ENCODE measurements at regions not wholly inside any gene's neighbourhood (a gene's known extent, or its start where the extent isn't known, plus 50 kb on each side); places are given as distances from the start of the nearest gene placed in this dataset.
"Not testable (repeated sequence)": the region's sequence is repeated elsewhere in the genome, so short reads cannot be mapped to it uniquely, and the experiment has no call there.

DNA sequence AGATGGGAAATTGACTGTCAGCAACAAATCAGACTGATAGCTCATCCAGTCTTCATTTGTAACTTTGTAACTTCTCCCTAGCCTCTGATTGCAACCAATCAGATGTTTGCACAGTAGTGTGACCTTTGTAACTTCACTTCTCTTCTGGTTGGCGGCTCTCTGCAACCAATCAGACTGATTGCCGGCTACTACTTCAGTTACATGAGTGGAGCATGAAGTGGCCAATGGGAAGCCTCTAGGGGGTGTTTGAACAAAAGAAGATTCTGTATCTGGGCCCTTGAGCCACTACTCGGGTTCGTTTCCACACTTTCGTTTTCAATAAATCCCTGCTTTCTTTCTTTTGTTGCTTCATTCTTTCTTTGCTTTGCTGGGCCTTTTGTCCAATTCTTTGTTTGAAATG, 1285.8 kb downstream of the TECRL start:
- intact Hi-C loops (cut with DNase I) = no loop called here
- DNase-seq = no peak

DNA sequence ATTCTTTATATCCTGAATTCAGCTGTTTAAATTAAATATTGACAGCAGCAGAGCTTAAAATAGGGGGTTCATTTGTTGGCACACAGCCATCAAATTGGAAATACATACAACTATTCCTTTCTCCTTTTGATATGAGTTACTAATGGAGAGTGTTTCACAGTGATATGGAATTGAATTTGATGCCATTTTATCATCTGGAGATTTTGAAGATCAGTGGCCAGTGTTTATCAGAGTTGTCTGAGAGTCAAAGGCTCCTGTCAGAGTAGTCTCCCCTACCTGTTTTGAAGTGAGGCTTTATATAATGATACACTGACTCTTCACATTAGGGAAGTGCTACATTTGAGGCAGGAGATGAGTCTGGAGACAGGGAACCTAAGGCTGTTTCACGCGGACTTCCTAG, 1286.3 kb downstream of the TECRL start:
- intact Hi-C loops (cut with DNase I) = no loop called here
- no peak for DNase-seq

DNA sequence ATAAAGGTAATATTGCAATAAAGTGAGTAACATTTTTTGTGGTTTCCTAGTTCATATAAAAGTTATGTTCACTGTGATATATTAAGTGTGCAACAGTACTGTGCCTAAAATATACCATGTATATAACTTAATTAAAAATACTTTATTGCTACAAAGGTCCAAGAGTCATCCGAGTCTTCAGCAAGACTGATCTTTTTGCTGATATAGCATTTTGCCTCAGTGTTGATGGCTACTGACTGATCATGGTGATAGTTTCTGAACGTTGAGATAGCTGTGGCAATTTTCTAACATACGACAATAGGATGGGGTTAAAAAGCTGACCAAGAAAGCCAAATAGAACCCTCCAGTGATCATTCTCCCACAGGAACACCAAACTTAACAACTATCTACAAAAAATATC, 1302.7 kb downstream of the TECRL start:
- DNase-seq = no peak
- intact Hi-C loops (cut with DNase I) = no loop called here

DNA sequence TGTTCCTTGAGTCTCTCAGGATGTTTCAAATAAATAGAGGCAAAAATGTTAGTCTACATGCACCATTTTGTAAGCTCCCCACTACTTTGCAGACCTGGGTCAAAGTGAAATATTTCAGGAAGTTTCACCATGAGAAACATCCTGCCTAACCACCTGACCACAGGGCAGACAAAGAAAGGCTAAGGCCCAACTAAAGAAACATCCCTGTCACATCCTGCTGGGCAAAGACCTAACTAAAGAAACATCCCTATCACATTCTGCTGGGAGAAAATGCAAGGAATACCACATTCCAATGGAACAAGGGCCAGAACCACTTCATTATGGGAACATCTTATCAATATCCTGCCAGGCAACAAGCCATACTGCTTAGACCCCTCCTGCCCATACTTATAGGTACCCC, 1303.4 kb downstream of the TECRL start:
- no peak for DNase-seq
- intact Hi-C loops (cut with DNase I) = no loop called here

DNA sequence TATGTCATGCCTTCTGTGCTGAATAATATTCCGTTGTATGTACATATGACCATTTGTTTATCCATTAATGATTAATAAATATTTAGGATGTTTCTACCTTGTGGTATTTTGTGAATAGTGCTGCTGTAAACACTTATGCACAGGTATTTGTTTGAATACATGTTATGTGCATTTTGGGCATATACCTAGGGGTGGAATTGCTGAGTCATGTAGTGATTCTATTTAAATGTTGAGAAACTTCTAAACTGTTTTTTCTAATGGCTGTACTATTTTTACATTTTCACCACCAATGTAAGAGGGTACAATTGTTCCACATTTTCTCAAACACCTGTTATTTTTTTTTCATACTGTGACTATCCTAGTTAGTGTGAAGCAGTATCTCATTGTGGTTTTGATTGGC, 1318.6 kb downstream of the TECRL start:
- intact Hi-C loops (cut with DNase I) = no loop called here
- DNase-seq = no peak

DNA sequence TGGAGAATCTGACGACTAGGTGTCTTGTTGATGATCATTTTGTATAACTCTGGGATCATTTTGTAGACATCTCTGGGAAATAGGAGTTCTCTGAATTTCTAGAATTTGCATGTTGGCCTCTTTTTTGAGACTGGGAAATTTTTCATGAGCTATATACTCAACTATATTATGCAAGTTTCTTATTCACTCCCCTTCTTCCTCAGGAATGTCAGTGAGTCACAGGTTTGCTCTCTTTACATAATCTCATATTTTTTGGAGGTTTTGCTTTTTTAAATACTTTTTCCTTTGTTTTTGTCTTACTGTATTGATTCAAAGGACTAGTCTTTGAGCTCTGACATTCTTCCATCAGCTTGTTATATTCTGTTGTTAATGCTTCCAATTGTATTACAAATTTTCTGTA, 1324.2 kb downstream of the TECRL start:
- intact Hi-C loops (cut with DNase I) = no loop called here
- no peak for DNase-seq

DNA sequence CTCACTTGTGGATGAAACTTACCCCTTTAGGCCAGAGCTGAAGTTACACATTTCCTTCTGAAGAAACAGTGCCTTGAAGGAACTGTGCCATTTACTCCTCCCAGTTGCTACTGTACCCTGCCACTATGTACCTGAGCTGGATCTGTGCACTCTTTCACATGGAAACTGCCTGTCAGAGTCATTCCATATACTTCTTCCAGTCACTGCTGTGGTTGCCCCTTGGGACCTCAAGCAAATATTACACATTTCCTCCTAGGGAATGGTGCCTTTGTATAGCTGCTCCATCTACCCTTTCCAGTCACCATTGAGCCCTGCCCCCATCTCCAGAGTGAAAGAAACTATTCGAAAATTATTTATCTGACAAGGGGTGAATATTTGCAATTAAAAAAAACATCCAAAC, 1328.3 kb downstream of the TECRL start:
- intact Hi-C loops (cut with DNase I) = no loop called here
- DNase-seq = no peak

DNA sequence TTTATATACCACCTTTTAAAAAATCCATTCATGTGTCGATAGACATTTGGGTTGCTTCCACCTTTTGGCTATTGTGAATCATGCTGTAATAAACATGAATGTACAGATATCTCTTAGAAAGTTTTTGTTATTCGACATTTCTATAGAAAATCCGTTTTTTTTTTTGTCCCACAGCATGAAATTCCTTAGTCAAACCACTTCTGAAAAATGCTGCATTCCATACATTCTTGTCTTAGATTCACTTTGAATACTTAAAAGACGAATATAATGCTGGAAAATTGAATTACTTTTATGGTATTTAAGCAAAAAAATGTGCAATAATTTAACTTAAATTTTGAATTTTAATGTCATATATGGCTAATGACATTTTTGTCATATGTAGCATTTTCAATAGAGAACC, 1345.5 kb downstream of the TECRL start:
- intact Hi-C loops (cut with DNase I) = no loop called here
- no peak for DNase-seq

DNA sequence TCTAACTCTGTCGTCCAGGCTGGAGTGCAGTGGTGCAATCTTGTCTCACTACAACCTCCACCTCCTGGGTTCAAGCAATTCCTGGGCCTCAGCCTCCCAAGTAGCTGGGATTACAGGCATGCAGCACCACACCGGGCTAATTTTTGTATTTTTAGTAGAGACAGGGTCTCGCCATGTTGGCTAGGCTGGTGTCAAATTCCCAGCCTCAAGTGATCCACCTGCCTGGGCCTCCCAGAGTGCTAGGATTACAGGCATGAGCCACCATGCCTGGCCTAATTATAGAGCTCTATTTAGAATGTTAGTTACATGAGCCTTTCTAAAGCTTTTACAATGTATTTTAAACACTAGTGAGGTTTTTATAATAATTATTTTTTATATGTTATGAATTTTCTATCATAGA, 1346.4 kb downstream of the TECRL start:
- DNase-seq; intact Hi-C loops (cut with DNase I): not testable (repeated sequence)

DNA sequence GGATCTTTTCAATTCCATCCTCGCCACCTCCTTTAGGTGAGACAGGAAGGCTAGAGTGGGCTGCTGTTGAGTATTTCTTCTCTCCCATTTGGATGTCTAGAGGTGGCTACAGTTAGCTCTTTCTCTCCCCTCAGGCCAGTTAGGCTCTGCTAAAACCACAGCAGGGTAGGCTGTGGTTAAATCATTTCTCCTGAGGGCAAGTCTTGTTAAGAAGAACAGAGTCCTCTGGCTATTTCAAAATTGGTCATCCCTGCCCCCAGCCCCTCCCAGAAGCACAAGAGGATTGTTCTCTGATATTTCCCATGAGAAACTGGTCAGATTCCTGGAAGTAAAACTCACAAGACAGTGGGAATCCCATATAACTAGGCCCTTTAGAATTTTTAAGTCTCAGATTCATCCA, 1359.5 kb downstream of the TECRL start:
- no peak for DNase-seq
- intact Hi-C loops (cut with DNase I) = no loop called here

DNA sequence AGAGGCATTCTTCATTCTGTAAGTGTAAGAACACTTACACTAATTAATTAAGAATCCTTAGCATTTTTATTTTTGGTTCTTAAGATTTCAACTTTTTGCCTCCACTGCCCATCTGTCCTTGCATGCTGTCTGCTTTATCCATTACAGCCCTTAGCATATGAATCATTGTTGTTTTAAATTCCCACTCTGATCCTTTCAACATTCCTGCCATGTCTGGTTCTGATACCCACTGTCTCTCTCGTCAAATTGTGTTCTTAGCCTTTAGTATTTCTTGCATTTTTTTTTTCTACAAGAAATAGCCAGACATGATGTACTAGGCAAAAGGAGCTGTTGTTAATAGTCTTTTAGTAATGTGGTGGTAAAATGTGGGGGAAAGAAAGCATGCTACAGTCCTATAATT, 1360.0 kb downstream of the TECRL start:
- intact Hi-C loops (cut with DNase I) = no loop called here
- no peak for DNase-seq

DNA sequence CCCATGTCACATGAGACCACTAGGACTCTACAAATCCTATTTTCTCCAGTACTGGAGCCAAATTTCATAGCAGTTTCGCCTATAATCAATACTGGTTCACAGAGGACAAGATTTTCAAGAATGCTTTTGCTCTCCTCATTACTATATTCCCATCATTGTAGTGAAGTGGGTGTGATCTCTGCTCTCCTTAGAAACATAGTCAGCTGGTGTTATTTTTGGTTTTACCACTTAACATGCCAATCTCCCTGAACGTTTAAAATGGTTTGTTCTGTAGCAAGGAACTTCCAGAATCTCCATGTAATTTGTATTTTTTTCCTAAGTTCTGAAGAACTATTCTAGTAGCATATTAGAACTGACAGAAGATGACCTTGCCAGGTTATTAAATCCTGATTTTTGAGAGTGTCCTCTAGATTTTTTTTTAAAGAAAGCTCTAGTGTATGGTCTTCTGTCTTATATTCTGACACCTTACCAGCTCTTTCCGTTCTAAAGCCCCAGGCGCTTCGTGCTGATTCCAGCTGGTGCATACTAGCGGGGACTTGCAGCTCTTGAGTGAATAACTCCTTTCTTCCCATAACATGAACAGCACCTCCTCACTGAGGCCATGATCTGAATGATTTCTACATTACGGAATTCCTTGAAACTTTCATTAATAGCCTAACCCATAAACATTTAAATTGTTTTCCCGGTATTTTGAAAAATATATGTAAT, 1372.9 kb downstream of the TECRL start:
- intact Hi-C loops (cut with DNase I) = no loop called here
- no peak for DNase-seq

DNA sequence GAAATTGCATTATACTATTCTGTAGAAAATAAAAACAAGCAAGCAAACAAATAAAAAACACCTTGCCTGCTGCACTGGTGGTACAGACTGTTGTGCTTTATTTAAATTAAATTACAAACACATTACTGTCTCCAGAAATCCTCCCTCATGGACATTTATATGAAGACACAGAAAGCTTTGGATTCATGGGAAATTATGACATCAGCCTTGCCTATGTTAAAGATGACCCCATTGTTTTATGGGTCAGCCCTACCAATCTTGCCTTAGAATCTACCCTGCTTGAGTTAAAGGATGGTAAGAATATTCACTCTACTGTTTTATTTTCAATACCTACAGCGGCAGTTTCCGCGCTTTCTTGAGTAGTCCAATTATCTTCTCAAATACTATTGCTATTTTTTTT, 1379.9 kb downstream of the TECRL start:
- intact Hi-C loops (cut with DNase I) = no loop called here
- DNase-seq = no peak

DNA sequence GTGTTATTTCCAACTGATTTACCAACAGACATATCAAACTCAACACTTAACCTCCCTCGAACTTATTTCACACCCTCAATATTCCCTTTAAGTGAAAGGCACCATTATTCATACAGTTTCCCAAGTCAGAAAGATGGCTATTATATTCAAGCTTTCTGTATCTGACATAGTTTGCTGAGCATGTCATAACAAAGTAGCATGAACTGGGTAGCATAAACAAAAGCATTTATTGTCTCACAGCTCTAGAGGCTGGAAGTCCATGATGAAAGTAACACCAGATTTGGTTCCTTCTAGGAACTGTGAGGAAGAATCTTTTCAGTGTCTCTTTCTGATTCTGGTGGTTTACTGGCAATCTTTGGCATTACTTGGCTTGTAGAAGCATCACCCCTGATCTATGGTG, 1388.6 kb downstream of the TECRL start:
- no peak for DNase-seq
- intact Hi-C loops (cut with DNase I) = no loop called here

DNA sequence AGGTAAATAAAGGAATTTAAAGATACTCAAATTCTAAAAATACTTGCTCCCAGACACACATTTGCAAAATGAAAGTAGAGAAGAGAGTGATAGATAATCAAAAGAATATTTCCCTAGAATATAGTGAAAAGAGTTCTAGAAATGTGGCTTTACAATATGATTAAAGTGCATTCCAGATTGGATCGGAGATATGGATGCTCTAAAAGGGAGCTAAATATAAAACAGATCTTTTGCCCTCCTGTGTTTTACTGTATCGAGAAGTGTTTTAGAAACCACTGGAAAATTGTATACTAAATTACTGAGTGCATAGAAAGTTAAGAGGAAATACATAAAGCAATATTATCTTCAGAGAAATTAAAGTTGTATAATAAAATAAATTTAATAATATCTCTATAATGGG, 1392.0 kb downstream of the TECRL start:
- DNase-seq = no peak
- intact Hi-C loops (cut with DNase I) = no loop called here

DNA sequence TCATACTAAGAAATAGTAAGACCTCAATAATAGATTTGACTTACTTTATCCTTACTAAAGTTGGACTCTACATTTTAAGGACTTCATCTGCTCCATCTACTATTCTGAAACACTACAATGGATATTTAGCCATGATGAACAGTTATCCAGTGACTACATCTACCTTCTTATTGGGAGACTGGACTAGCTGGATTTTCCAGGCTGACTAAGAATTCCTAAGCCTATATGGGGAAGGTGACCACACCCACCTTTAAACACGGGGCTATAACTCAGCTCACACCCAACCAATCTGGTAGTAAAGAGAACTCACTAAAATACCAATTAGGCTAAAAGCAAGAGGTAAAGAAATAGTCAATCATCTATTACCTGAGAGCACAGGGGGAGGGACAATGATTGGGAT, 1438.4 kb downstream of the TECRL start:
- intact Hi-C loops (cut with DNase I) = no loop called here
- DNase-seq = no peak

DNA sequence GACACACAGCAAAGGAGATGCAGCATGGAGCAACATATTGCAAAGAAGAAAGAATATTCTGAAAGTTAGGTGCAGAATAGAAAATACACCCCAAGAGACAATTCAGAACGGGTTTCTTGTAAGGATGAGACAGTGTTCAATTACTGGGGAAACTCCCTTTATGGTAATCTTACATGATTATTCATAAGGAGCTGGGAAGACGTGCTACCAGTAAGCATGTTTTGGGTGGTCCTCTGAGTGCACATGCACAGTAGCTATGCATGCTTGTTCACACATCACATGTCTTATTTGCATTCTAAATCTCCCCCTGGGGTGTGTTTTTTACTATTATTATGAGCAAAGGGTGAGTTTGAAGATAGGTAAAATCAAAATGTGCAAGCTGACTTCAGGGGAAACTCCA, 1448.8 kb downstream of the TECRL start:
- intact Hi-C loops (cut with DNase I) = no loop called here
- DNase-seq = no peak

DNA sequence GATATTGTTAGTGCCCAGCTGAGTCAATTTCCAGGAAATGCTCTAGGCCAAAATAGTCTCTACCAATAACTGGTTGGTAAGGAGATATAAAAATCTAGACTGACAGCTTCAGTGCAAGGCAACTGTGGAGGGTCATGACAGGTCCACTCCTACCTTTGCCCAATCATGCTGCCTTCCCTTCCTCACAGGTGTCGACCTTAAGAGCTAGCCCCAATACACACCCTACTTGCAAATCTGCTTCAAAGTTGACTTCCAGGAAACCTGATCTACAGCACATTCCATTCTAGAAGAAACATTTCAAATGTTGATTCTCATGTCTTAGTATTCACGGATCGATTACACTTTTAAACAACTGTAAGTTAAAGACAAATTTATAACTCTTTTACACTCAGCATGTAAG, 1455.5 kb downstream of the TECRL start:
- intact Hi-C loops (cut with DNase I) = no loop called here
- DNase-seq = no peak

DNA sequence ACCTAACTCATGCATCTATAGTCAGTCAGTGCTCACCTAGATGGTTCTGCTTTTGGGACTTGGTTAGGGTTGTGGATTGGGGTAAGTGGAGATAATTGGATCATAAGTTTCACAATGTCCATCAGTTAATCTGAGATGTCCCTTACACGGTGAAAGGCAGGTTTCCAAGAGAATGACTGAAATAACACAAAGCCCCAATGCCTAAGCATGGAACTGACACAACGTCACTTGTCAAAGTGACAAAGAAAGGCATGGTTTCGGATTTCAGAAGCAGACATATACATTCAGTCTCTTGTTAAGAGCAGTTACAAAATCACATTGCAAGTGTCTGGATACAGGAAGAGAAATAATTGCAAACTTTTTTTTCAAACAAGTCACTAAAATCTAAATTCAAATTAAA, 1456.9 kb downstream of the TECRL start:
- DNase-seq = no peak
- intact Hi-C loops (cut with DNase I) = no loop called here

DNA sequence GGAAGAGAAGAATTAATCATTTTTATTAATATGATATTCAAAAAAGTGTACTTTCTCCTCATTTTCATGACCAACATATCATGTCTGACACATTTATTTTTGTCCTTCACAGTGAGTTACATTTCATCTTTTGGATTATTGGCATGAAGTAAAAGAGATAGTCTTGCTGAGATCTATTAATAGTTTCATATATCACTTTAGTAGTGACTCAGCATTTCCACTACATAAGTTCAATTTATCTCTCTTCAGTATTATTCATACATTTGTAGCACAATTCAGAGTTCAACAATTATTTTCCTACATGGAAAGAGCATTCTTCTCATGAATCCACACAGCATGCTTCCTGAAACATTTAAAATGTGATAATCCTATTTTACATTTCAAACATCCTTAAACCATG, 1461.1 kb downstream of the TECRL start:
- no peak for DNase-seq
- intact Hi-C loops (cut with DNase I) = no loop called here

DNA sequence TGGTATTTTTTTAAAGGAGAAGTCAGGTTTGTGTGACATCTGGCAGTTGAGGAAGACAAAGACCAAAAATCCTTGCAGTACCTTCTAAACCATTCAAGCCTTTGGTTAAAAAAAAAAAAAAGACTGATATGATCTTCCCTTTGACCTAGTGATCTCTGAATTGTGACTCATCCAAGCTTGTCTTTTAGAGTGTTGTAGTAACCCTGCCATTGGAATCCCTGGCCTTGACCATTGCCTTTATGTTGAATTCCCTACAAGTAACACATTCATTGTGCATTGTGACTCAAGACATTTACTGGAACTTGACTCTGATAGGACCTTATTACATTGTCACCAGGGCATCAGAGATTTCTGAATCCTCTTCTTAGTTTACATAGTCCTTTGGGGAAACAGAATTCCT, 1469.0 kb downstream of the TECRL start:
- intact Hi-C loops (cut with DNase I) = no loop called here
- DNase-seq = no peak

DNA sequence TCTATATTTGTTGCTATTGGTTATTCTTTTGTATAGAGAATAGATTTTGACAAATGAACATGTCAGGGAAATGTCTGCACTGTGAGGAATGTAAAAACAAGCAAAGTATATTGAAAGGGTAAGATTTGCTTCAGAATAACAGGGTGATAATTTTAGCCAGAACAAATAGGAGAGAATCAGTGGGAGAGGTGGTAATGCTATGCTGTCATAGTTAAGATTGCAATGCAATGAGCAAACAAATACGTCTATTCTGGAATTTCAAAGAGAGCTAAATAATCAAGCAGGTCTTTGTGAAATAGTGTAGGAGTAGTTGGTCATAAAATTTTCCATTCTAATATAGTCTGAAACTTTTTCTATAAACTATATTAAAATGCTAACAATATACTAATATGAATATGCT, 1478.4 kb downstream of the TECRL start:
- DNase-seq = no peak
- intact Hi-C loops (cut with DNase I) = no loop called here

DNA sequence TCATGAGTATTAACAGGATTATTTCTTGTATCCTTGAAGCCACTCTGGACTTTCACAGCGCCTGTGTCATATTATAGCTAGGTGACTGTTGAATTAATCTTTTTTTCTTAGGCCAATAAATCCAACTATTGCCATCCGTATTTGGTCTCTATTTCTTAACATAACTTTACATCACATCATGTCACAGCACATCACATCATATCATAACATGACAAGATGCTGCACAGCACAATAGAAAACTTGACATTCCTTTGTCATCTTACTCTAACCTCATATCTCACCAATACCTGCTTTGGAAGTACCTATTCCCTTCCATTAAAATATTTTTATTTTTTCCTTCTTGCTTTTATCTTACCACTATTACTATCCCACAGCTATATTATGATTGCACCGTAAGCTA, 1480.8 kb downstream of the TECRL start:
- no peak for DNase-seq

More for the DNA sequence above, 1480.8 kb downstream of the TECRL start:
- intact Hi-C loops (cut with DNase I) = no loop called here

All from posterior cingulate gyrus (tissue), 11 donors.